ENCODE measurements at regions not wholly inside any gene's neighbourhood (a gene's known extent, or its start where the extent isn't known, plus 50 kb on each side); places are given as distances from the start of the nearest gene placed in this dataset.

DNA sequence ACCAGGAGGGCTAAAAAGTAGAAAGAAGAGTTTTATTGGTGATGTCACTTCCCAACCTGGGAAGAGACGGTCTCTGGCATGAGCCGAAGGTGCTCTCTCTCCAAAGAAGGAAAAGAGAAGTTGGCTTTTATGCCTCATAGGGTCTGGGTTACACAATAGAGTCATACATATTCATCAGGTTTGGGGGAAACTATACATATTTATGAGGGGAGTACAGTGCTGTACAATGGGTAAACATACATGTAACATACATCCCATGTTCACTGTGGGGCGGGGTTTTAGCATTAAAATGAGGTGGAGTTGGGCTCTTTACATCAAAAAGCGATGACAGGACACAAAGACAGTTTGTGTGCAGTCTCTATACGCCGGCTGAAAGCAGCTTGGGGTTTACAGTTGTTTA is 701.7 kb downstream of the TYW1 start:
- Histone ChIP-seq H3K4me3 (ENCODE audit: low read length) (no peak overlapping the region), H2AFZ (ENCODE audit: low read length) (no peak overlapping the region), H3K9me2 (replicated peaks; ENCODE audit: insufficient read depth, low read length) (no peaks in the 10 kb centered on the region), H4K20me1 (ENCODE audit: insufficient read depth, low read length) (no peaks in the 10 kb centered on the region), H3K79me2 (ENCODE audit: low read length) (no peaks in the 10 kb centered on the region), H3K4me1 (ENCODE audit: low read length) (no peaks in the 10 kb centered on the region), H3K27ac (ENCODE audit: low read length) (no peak overlapping the region), H3K36me3 (replicated peaks; ENCODE audit: insufficient read depth, low read length) (no peaks in the 10 kb centered on the region), H3K9me3 (replicated peaks; ENCODE audit: insufficient read depth, low read length) (no peaks in the 10 kb centered on the region), H3K4me2 (ENCODE audit: low read depth, low read length) (no peak overlapping the region), H3K9ac (ENCODE audit: low read length) (no peak overlapping the region), H3F3A (ENCODE audit: insufficient read depth, low read length) (no peaks in the 10 kb centered on the region), H3K27me3 (replicated peaks; ENCODE audit: insufficient read depth, low read length) (no peaks in the 10 kb centered on the region)
- no peak for TF ChIP-seq EZH2phosphoT487 (IDR thresholded peaks at IDR 0.05; ENCODE audit: low read length)
- TF ChIP-seq CTCF (IDR thresholded peaks at IDR 0.05; ENCODE audit: low read length) = no peak
- TF ChIP-seq EZH2 (optimal IDR thresholded peaks at IDR 0.05; ENCODE audit: low read depth, low read length) = no peak
- DNase-seq = no peak

DNA sequence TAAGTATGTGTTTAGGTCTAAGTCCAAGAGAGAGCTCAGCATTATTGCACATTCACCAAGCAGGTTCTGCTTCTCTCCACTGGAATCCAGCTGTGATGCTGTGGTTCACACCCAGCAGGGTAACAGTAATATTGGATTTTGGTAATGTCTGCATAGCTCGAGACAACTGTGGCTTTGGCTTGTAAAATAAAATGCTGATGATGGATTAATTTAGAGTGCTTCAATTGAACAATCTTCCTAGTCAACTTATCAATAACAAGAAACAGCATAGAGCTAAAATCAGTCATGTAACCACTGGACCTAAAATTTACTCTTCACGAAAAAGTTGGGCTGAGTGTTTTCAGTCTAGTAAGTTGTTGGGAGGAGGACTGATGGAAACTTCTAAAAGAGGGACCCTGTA is 709.2 kb downstream of the TYW1 start:
- H3K4me1 ChIP-seq (ENCODE audit: low read length) = no peaks in the 10 kb centered on the region
- no peak overlapping the region for H3K27ac ChIP-seq (ENCODE audit: low read length)
- H3K9me2 ChIP-seq (replicated peaks; ENCODE audit: insufficient read depth, low read length) = no peaks in the 10 kb centered on the region
- no peak overlapping the region for H3K4me2 ChIP-seq (ENCODE audit: low read depth, low read length)
- H3K27me3 ChIP-seq (replicated peaks; ENCODE audit: insufficient read depth, low read length) = no peaks in the 10 kb centered on the region
- no peaks in the 10 kb centered on the region for H4K20me1 ChIP-seq (ENCODE audit: insufficient read depth, low read length)
- no peaks in the 10 kb centered on the region for H3F3A ChIP-seq (ENCODE audit: insufficient read depth, low read length)
- H2AFZ ChIP-seq (ENCODE audit: low read length) = no peak overlapping the region
- TF ChIP-seq CTCF (IDR thresholded peaks at IDR 0.05; ENCODE audit: low read length) (no peak), EZH2phosphoT487 (IDR thresholded peaks at IDR 0.05; ENCODE audit: low read length) (no peak), EZH2 (optimal IDR thresholded peaks at IDR 0.05; ENCODE audit: low read depth, low read length) (no peak)
- no peak overlapping the region for H3K9ac ChIP-seq (ENCODE audit: low read length)
- no peaks in the 10 kb centered on the region for H3K79me2 ChIP-seq (ENCODE audit: low read length)
- H3K4me3 ChIP-seq (ENCODE audit: low read length) = no peak overlapping the region
- H3K9me3 ChIP-seq (replicated peaks; ENCODE audit: insufficient read depth, low read length) = no peaks in the 10 kb centered on the region
- DNase-seq = no peak
- no peaks in the 10 kb centered on the region for H3K36me3 ChIP-seq (replicated peaks; ENCODE audit: insufficient read depth, low read length)

DNA sequence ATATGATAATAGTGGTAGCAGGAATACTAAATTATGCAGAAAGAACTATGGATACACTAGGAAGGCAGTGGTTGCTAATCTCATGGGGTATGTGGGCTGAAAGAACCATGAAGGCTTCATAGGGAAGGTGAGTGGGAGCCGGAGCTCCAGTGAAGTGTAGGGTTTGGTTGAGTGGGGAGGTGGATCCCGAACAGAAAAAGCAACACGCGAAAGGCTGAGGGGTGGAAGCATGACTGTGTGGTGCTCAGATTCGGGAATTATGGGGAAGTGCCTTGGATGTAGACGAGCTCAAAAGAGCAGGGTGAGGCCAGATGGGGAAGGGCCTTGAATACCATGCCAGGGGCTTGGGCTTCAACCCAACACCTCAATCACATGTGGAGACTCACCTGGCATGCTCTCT is 715.1 kb downstream of the TYW1 start:
- no peaks in the 10 kb centered on the region for H3F3A ChIP-seq (ENCODE audit: insufficient read depth, low read length)
- DNase-seq = no peak
- H3K9me2 ChIP-seq (replicated peaks; ENCODE audit: insufficient read depth, low read length) = no peaks in the 10 kb centered on the region
- no peaks in the 10 kb centered on the region for H3K27me3 ChIP-seq (replicated peaks; ENCODE audit: insufficient read depth, low read length)
- no peaks in the 10 kb centered on the region for H3K36me3 ChIP-seq (replicated peaks; ENCODE audit: insufficient read depth, low read length)
- H3K9me3 ChIP-seq (replicated peaks; ENCODE audit: insufficient read depth, low read length) = no peaks in the 10 kb centered on the region
- H3K4me2 ChIP-seq (ENCODE audit: low read depth, low read length) = no peak overlapping the region
- H3K9ac ChIP-seq (ENCODE audit: low read length) = no peak overlapping the region
- H3K4me3 ChIP-seq (ENCODE audit: low read length) = no peak overlapping the region
- no peak overlapping the region for H3K27ac ChIP-seq (ENCODE audit: low read length)
- H4K20me1 ChIP-seq (ENCODE audit: insufficient read depth, low read length) = no peaks in the 10 kb centered on the region
- H3K79me2 ChIP-seq (ENCODE audit: low read length) = no peaks in the 10 kb centered on the region
- H3K4me1 ChIP-seq (ENCODE audit: low read length) = no peaks in the 10 kb centered on the region
- H2AFZ ChIP-seq (ENCODE audit: low read length) = no peak overlapping the region
- TF ChIP-seq EZH2 (optimal IDR thresholded peaks at IDR 0.05; ENCODE audit: low read depth, low read length) (no peak), CTCF (IDR thresholded peaks at IDR 0.05; ENCODE audit: low read length) (no peak)
